Amniotic epithelial cell (primary cell): ENCODE measurements at regions not wholly inside any gene's neighbourhood (a gene's known extent, or its start where the extent isn't known, plus 50 kb on each side); places are given as distances from the start of the nearest gene placed in this dataset.

Experiments used
- DNase-seq: peaks from one replicate; pipeline ENCODE4 v3.0.0-alpha.2; 2010; ENCODE audit warnings: low read depth

DNA sequence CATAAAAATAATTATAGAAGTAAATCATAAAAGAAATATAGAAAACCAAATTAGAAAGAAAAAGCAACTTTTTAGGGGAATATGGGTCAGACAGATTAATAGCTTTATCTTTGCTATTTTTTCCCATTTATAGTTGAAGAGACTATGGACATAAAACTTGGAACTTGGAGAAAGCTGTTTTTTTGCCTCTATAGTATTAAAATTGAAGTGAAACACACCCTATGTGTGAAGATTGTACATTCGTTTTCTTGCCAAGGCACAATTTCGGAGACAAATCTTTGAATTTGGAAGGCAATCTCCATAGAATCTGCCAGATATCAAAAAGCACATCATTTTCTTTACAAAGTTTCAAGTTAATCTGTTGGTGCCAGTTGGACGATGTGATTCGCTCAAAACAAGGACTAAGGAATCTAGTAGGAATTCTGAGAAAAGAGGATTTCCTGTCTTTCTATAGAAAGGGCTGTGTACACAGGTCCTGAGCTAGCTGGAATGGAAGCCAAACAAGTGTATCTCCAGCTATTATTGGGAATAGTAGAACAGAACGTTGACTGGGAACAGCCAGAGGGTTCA is 156.3 kb downstream of the SLC7A11 start:
- no peak for DNase-seq

DNA sequence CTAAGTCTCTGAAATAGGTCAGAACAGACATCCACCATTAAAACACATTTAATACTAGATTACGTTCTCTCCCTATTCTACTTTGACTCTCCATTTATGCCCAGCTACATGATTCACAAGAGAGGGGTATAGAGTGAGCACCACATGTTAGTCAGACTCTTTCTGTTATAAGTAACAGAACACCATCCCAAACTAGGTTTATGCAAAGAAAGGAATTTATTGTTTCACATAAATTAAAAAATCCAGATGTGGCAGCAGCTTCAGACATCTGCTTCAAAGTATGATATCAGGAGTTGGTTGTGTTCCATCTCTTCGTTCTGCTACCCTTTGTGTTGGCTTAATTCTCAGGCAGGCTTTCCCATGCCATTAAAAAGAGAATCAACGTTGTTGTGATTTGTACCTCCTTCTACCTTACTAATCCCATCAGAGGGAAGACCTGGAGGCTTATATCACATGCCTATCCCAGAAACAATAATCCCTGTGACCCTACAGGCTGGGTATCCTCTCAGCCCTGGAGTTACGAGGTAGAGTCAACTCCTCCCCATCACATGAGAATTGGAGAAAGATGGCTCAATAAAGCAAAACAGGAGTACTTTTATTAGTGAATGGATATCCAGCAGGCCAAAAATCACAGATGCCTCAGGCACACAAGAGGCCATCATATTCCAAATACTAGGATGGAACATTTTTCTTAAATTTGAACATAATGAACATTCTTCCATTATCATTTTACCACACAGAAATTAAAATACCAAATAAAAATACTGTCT is 163.2 kb downstream of the SLC7A11 start:
- DNase-seq: no peak

DNA sequence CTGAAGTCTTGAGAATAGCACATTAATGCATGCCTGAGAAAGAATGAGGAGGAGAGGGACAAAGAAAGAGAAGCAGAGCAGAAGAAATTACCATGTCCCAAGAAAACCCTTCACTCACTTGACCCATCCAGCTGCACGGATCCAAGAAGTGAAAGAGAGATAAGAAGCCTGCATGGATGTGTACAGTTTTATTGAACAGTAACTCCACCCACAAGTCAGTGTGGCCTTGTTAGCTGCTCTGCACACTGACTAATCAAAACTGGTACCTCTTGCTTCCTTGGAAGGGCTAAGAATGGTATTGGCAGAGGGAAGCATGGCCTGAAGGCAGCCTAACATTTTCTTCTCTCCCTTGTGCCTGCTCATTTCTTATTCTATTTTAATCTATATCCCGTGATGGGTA is 163.9 kb downstream of the SLC7A11 start:
- no peak for DNase-seq

DNA sequence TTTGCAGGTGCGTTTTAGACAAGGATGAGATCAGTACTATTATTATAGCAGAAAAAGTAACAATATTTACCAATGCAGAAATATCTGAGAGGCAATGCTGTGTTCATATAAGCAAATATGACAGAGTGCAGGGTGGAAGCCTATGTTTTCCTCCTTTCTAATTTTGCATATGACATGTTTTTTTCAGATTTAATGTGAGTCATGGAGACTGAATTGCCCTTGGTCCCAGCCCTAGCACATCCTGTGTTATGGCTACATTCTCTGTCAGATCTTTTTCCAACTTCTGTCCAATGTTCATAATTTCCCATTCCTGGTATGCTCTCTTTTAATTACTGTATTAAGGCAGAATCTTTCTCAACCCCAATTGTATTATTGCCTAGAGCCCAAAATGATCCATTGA is 165.6 kb downstream of the SLC7A11 start:
- no peak for DNase-seq

DNA sequence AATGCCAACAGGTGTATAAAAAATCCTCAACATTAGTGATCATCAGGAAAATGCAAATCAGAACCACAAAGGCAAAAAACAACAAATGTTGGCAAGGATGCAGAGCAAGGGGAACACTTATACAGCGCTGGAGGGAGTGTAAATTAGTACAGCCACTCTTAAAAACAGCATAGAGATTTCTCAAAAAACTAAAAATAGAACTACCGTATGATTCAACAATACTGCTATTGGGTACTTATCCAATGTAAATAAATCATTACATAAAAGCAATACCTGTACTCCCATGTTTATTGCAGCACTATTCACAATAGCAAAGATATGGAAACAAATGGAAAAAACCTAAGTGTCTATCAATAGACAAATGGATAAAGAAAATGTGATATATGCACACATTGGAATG is 171.3 kb downstream of the SLC7A11 start:
- no peak for DNase-seq

DNA sequence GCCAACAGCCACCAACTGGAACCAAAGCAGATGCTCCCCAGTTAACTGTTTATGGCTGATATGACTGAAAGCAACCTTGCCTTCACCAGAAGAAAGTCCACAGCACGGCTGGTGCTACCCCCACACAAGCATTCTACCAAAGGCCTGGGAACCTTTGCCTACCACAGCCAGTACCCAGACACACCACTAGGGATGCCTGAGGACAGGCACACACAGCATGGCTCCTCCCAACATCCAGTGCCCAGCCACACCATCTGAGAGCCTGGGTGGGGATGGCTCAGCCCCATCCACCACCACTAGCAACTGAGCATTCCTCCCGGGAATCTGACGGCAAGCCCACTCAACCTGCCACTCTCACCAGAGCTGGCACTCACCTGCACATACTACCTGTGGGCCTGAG is 178.6 kb downstream of the SLC7A11 start:
- no peak for DNase-seq

DNA sequence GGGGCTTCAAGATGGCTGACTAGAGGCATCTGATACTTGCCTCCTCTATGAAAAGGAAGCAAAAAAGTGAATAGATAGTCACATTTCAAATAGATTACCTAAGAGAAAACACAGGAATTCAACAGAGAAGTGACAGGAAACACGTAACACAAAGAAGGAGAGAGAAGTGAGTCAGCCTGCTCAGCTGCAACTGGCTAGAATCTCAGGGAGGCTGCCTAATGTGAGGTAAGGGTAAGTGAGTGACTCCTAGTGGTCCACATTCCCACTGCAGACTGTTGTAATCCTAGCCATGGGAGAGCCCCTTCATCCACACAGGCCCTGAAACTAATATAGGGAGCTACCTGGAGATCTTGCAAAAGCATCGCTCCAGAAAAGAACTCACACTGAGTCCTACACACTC is 179.2 kb downstream of the SLC7A11 start:
- DNase-seq: peak; percentile 55

DNA sequence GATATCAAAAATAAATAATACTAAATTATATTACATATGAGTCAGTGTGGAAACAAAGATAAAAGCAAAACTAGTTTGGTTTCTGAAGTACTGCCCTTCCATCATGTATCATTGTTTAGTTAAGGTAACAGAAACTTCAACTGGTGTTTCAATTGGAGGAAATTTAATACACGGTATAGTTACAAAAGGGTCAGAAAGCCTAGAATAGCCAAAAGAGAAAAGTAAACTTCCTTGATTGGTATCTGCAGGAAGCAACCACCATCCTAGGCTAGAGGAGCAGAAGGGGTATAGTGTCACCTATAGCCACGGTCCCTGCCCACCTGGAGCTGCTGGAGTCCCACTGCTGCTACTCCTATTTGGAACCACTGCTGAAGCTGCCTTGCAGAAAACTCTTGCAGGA is 185.6 kb downstream of the SLC7A11 start:
- no peak for DNase-seq

DNA sequence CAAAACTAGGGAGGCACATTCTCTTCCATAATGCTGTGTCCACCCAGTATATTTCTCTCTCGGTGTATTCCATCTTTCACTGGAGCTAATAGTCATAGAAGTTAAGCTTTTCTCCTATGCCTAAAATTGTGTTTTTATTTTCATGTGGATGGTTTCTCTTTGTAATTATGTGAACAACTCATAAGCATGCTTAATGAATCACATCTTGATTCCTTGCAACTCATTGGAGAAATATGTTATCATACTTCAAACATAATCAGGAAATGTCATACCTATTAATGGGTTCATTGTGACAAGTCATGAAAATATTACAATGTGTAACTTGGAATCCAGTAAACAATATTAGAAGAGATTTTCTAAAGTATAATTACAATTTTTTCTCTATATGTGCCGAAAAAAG is 186.3 kb downstream of the SLC7A11 start:
- peak; percentile 70 for DNase-seq

DNA sequence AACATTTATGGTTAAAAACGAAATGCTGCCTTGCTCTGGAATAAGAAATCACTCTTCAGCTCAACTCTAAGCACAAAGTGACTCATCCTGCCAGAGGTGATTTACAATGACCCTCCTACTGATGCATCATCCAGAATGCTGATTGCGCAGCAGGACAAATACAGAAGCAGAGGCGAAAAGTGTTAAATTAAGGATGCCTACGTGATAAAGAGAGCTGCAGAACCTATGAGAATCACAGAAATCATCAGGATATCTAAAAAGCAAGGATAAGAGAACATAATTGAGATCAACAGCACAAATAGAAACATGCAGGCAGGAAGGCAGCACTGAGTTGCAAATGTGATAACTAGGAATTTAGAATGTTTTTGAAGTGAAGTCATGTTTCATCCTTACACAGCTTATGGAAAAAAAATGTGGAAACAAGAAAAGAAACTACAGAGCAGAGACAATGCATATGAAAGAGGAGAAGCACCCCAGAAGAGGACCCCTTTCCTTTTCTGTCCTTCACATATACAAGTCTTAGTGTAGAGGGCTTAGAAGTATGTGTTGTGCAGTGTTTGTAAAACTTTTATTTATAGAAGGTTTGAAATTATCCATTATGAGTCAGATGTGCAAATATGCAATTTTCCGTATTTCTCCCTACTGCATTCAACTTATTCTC is 188.4 kb downstream of the SLC7A11 start:
- DNase-seq: peak; percentile 99

DNA sequence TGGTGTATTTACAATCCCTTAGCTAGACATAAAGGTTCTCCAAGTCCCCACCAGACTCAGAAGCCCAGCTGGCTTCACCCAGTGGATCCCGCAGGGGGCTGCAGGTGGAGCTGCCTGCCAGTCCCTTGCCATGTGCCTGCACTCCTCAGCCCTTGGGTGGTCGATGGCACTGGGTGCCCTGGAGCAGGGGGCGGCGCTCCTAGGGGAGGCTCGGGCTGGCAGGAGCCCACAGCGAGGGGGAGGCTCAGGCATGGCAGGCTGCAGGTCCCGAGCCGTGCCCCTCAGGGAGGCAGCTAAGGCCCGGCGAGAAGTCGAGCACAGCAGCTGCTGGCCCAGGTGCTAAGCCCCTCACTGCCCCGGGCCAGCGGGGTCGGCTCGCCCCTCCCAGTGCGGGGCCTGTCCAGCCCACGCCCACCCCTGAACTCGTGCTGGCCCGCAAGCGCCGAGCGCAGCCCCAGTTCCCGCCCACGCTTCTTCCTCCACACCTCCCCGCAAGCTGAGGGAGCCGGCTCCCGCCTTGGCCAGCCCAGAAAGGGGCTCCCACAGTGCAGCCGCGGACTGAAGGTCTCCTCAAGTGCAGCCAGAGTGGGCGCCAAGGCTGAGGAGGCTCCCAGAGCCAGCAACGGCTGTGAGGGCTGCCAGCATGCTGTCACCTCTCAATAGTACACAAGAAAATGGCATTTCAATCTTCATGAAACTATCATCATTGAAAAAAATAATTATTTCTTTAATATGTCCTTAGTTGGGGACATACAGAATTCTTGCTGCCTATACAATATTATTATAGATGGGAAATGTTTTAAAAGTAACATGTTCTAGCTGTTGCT is 189.1 kb downstream of the SLC7A11 start:
- DNase-seq: no peak

DNA sequence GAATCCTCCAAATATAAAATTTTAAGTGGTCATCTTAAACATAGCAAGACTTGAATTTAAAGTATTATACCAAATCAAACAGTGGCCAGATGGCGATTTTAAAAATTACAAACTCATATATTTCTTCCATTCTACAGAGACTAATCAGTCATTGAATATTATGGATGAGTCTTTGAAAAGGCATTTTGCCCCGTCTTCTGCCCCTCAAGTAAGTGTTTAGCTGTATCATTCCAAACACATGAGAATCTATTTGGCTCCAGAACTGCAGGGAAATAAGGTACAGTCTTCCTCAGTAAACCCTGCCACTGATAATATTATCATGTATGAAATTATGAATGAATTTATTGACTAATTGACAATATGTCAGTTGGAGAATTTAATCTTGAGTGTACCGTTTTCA is 191.0 kb downstream of the SLC7A11 start:
- DNase-seq: peak; percentile 42

DNA sequence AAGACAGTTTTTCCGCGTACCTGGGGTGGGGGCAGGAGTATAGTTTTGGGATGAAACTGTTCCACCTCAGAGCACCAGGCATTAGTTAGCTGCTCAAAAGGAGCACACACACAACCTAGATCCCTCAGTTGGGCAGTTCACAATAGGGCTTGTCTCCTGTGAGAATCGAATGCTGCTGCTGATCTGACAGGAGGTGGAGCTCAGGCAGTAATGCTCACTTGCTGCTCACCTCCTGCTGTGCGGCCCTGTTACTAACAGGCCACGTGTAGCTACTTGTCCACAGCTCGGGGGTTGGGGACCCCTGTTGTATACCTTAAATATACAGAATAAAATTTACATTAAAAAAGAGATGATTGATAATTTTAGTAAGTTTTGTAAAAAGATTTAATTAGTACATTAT is 191.5 kb downstream of the SLC7A11 start:
- DNase-seq: no peak

DNA sequence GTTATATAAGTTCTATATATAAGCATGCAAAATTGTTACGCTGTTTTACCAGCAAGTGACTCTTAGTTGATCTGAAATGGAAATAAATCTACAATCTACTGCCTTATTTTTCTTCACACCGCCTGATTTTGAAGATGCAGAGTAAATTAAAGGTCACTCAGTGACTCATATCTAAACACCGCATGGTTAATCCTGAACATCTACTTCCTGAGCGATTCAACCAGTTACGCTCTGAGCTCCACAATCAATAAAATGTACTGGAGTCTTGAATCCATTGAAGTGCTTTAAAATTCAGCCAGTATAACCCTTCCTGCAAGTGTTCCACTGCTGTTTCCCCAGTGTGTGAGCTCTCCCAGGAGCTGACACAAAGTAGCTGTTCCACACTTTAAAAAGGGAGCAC is 192.8 kb downstream of the SLC7A11 start:
- DNase-seq: peak; percentile 56

DNA sequence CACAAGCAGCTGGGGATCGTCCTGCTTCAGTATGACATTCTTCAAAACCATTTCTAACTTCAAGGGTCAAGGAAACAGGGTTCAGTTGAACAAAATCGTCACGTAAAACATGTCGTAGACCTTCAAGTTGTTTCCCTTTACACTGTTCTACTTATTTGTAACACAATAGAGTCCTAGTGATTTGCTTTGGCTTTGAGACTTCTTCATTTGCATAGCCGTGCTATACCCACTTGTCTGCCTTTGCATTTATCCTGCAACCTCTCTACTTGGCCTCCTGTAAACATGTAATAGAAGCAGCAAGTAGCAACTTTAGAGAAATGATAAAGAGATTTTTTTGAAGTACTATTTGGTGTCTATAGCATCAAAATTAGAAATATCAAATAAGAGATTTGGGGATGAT is 194.9 kb downstream of the SLC7A11 start:
- DNase-seq: no peak

DNA sequence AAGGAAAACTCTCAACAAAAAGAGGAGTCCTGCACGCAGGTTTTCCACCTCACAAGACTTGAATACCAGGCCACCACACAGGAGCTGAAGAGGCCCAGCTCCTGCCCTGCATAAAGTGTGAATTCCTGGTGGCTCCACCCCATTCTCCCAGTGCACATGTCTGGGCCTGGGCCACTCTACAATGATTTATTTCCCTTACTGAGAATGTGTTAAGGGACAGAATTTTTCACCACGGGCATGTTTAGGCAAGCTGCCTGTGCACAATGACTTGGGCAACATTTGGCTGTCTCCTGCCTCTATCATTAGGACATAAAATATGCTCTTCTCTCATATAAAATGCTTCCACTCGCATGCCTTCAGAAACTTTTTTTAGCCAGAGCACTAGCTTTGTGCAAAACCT is 197.1 kb downstream of the SLC7A11 start:
- no peak for DNase-seq

DNA sequence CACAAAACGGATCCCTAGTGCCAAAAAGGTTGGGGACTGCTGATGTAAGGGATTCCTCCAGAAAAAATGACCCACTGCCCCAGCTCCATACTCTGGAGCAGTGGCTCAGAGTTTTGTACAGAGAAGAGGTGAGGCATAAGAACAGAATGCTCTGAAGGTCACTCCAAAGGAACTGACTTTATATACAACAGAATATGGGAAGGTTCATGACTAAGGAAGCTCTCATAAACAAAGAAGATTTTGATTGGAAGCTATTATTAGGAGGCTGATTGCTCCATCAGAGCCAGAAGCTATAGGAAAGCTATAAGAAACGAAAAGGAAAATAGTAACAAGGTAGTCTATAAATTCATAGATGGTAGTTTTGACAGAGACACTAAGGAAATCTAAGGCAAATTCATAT is 203.1 kb downstream of the SLC7A11 start:
- DNase-seq: peak; percentile 77

DNA sequence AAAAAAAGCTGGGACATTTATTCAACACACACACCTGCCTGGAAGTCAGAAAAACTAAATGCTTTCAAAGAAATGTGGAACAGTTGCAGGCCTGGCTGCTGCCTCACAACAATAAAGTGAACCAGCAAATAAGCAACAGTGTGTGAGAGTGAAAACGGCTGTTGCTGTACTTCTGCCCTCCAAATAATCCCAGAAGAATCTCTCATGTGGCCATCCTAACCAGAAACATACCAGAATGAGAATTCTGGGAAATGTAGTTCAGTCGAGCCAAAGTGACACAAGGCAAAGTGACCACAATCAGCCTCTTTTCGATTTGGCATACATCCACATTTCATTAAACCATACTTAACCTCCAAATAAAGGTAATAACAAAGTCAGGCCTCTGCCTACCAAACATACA is 204.5 kb downstream of the SLC7A11 start:
- peak; percentile 77 for DNase-seq

DNA sequence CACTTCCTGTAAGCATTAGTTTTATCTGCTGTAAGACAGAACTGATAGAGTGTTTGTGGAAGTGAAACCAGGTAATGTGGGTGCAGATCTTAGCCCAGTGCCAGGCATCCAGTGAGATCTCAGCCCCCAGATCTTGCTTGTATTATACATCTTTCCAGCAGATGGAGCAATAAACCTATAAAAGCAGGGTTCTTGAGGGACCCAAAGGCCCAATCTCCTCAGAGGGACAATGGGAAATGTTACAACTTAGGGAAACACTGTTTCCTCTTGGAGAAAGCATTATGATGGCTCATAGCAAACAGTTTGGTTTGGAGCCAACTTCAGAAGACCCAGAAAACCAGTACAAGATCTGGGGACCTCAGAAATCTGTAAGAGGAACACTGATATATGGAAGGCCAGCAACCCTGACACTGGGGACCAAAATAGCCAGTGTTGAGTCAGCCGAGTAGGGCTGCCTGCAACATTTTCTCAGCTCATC is 206.3 kb downstream of the SLC7A11 start:
- DNase-seq: peak; percentile 71

DNA sequence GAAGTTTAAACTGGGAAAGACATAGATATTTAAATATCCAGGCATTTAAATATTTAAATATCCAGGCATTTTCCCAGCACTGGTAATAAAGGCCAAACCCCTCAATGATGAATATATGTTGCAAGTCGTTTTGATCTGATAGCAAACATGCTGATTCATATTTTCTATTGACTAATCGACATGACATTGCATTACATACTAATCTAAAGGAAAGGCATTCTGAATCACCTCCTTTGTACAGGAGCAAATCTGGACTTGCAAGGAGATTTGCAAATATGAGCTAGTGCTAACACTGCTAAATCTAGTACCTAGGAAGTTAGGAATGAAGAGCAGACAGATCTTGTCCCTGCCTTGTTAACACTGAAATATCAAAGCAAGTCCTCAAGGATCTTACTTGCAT is 207.3 kb downstream of the SLC7A11 start:
- peak; percentile 82 for DNase-seq

DNA sequence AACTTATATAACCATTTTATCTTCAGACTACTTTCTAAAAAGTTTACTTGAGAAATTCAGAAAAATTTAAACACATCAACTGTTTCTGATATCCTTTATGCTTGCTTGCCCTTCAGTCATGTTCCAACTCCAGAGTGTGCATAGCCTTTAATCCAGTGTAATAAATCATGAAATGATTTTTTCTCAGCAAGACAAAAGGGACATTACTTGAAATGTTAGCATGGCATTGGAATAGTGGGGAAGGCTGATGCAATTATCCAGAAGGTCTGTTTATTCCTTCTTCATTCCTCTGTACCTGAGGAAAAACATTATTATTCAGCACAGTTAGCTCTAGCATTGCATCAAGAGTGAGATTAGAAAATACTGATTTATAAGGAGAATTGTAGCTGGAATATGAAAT is 209.9 kb downstream of the SLC7A11 start:
- DNase-seq: no peak

DNA sequence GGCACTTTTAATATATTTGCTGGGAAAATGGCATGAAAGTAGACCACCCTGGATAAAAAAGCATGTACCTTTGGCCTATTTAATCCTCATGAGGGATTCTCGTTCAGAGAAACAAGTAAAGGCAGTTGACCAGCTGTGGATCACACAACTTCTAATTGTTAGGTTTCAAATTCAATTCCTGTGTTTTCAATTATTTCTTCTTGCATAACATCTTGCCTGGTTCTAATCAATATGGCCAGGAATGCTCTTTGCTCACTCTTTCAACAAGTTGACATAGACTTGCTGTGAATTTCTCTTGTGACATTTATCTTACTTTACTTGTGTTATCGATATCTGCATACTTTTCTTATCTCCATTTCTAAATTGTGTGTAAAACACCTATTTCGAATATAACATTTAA is 211.8 kb downstream of the SLC7A11 start:
- DNase-seq: no peak

DNA sequence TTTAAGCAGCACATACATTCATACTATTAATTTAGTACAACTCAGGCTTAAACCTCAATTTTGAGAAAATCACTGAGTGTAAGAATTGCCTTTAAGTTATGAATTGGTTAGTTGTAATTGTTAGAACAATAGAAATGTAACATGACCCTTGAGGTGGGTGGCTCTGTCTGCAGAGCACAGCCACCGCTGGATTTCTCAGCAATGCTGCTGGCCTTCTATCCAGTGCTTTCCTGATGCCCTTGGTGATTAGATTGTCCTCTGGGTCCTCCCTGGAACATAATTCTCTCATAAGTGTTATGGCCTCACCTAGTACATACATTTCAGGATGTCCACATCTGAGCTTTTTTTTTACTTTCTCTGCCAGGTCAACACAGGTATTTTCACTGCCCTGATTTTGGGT is 213.2 kb downstream of the SLC7A11 start:
- DNase-seq: no peak
